ENCODE measurements at regions not wholly inside any gene's neighbourhood (a gene's known extent, or its start where the extent isn't known, plus 50 kb on each side); places are given as distances from the start of the nearest gene placed in this dataset.
"Not testable (repeated sequence)": the region's sequence is repeated elsewhere in the genome, so short reads cannot be mapped to it uniquely, and the experiment has no call there.

DNA sequence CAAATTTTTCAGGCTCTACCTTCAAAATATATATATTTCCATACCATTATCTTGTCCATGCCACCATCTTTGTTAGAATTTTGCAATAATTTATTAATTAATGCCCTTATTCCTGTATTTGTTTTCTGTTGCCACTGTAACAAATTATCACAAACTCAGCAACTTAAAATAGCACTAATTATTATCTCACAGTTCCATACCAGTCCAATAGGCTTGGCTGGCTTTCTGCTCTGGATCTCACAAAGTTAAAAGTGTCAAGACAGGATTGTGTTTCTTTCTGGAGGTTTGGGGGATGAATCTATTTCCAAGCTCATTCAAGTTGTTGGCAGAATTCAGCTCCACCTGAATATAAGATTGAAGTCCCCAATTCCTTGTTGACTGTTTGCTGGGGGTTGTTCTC is 58.6 kb upstream of the SLC38A4 start:
- no peak for DNase-seq (ENCODE audit: low read depth in 1 of 2, low spot score in 1 of 2)

- no peak for DNase-seq (ENCODE audit: low read depth in 1 of 2, low spot score in 1 of 2)
These were observed 60.8 kb upstream of the SLC38A4 start for GRCh38 chr12:46886541-46887041.

- no peak for DNase-seq (ENCODE audit: low read depth in 1 of 2, low spot score in 1 of 2)
These were observed 62.1 kb upstream of the SLC38A4 start for GRCh38 chr12:46887870-46888269.

- DNase-seq (ENCODE audit: low read depth in 1 of 2, low spot score in 1 of 2), result no peak
These were observed 62.8 kb upstream of the SLC38A4 start for GRCh38 chr12:46888568-46888967.

DNA sequence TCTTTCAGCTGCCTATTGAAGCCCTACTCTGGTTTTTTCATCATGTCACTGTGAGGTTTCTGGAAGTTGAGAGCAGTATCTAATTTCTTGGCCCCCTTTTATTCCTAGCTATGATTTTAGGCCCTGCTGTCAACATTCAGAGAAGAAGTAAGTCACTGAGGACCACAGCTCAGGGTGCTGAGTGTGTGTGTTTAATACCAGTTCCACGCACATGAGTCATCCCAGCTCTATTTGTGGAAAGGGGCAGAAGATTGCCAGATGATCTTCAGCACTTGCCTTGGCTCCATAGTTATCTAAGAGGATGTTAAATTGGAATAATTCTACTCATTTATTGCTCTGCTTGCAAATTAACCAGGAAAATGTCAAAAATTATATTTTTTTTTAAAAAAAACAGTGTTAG is 65.5 kb upstream of the SLC38A4 start:
- no peak for DNase-seq (ENCODE audit: low read depth in 1 of 2, low spot score in 1 of 2)

- DNase-seq (ENCODE audit: low read depth in 1 of 2, low spot score in 1 of 2), result no peak
These were observed 66.4 kb upstream of the SLC38A4 start for GRCh38 chr12:46892034-46892705.

DNA sequence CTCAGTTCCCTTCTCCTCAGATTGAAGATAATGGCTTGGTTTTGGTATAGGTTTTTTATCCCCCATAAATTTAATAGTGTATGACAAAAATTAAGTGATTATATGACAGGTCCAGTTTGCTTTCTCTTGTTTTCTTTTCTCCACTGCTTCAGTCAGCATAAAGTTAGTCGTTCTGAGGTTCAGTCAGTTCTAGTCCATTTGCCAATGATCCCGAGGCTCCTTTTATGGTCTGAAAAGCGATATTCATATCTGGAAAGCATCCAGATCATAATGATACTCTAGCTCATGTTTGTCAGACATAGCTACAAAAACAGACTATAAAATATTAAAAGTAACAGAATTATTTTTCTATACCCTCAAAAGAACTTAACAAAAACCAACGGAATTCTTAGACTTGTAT is 67.1 kb upstream of the SLC38A4 start:
- no peak for DNase-seq (ENCODE audit: low read depth in 1 of 2, low spot score in 1 of 2)

DNA sequence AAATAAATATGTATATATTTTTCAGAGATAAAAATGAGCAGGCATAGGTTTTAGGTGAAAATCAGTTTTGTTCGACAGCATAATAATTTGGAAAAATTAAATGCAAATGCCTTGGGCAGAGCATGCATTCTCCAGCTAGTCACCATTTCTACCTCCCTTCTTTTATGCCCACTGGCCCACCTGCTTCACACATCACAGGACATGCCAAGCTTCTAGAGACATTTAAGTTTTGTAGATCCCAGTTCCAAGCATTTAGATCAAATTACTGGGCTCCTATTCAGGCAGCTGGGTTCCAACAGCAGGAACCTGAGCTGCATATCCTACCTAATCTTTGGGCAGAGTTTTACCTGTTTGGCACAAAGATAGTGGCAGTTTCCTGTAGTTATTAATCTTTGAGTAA is 67.6 kb upstream of the SLC38A4 start:
- DNase-seq (ENCODE audit: low read depth in 1 of 2, low spot score in 1 of 2), result no peak

GRCh38 chr12:46895726-46896125 is 69.9 kb upstream of the SLC38A4 start:
- DNase-seq (ENCODE audit: low read depth in 1 of 2, low spot score in 1 of 2), result no peak

DNA sequence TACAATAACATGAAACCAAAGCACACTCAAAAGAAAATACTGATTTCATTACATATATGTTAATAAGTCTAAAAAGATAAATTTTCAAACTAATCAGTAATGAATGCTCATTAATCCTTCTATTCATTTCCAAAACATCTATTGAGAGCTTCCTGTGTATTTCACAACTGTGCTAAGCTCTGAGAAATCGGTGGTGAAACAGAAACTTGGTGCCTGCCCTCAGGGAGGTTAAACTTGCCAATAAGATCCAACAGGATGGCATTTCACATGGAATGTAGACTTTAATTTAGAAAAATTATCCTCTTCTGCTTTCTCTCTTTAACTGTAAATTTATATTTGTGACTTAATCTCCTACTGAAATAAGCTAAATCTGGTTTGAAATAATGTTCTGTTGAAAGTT is 70.9 kb upstream of the SLC38A4 start:
- DNase-seq (ENCODE audit: low read depth in 1 of 2, low spot score in 1 of 2), result no peak

DNA sequence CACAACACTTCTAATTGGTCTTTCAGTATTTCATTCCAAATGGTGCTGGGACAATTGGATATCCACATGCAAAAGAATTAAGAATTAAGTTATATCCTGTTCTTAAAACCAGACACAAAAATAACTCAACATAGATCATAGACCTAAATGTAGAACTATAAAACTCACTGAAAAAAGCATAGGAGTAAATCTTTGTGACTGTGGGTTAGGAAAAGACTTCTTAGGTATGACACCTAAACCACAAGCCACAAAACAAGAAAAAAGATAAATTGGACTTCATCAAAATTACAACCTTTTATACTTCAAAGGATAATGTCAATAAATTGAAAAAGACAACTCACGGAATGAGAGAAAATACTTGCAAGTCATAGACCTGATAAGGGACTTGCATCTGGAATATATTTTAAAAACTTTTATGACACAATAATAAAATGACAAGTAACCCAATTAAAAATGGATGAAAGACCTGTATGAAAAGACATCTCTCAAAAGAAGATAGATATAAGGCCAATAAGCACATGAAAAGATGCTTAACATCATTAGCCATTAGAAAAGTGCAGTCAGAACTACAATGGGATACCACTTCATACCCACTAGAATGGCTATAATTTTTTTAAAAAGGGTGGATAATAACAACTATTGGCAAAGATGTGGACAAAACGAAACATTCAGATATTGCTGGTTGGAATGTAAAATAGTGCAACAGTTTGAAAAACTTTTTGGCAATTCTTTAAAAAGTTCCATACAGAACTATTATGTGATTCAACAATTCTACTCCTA is 72.5 kb upstream of the SLC38A4 start:
- no peak for DNase-seq (ENCODE audit: low read depth in 1 of 2, low spot score in 1 of 2)

GRCh38 chr12:46898989-46899388 is 73.2 kb upstream of the SLC38A4 start:
- no peak for DNase-seq (ENCODE audit: low read depth in 1 of 2, low spot score in 1 of 2)

- no peak for DNase-seq (ENCODE audit: low read depth in 1 of 2, low spot score in 1 of 2)
These were observed 75.1 kb upstream of the SLC38A4 start for GRCh38 chr12:46900734-46901463.

- no peak for DNase-seq (ENCODE audit: low read depth in 1 of 2, low spot score in 1 of 2)
These were observed 75.8 kb upstream of the SLC38A4 start for GRCh38 chr12:46901464-46902205.

DNA sequence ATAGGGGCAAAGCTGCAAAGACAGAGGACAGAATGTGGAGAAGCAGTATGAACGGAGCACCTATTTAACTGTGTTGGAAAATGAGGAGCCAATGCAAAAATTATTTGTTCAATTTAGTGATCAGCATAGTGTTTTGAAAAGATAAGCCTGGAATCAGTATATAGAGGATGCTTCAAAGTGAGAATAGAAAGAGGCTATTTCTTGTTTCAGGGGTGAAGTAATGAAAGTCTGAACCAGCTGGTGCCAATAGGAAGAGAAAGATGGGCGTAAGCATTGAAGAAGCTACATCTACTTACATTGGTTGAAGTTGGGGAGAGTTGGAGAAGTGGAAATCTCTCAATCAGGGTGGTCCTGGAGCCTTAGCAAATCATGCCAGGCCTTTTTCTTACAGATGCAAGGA is 77.3 kb upstream of the SLC38A4 start:
- no peak for DNase-seq (ENCODE audit: low read depth in 1 of 2, low spot score in 1 of 2)

DNA sequence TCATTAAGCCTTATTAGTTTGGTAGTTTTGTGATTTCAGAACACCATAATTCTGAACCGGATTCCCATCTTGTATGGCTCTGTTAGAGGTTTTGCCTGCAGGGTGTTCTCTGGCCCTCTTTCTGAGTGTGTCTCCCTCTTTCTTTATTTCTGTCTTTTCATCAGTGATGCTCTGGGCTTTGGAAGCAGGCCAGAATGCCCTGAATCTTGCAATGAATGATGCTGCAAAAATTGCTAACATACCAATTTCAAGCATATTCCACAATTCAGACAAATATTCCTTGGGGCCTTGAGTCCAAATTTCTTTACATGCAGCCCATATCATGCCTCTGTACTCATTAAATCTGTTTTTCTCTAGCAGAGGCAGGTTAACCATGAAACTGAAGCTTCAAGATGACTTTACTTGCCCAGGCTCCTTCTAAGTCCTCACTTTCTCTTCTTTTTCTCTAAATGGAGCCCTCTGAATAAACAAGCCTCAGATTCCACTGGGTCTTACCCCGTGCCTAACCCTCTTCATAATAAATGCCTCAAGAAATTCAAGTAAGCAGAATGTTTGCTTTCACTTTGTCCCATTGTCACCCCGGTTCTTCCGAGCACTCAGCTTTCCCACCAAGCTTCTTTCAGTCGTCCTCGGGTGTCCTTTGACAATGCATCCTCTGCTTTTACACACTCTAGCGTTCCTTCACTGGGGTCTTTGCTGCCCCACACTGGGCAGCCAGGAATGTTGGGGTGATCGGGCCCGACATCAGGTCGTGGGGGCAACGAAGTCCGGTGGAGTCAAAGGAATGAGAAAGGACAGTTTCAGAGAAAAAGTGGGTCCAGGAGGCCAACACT is 78.8 kb upstream of the SLC38A4 start:
- no peak for DNase-seq (ENCODE audit: low read depth in 1 of 2, low spot score in 1 of 2)

- not testable (repeated sequence) for DNase-seq (ENCODE audit: low read depth in 1 of 2, low spot score in 1 of 2)
These were observed 79.4 kb upstream of the SLC38A4 start for GRCh38 chr12:46905239-46905627.

DNA sequence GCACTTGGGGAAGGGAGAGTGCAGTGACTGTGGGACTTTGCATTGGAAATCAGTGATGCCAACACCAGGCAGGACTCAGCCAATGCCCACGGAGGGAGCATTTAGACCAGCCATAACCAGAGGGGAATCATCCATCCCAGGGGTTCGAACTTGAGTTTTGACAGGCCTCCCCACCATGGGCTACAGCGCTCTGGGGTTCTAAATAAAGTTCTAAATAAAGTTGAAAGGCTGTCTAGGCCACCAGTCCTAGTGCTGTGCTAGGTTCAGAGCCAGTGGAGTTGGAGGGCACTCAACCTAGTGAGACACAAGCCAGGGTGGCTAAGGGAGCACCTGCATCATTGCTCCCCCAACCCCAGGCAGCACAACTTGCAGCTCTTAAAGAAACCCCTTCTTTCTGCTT is 82.0 kb upstream of the SLC38A4 start:
- DNase-seq (ENCODE audit: low read depth in 1 of 2, low spot score in 1 of 2), result no peak

GRCh38 chr12:46908236-46908935 is 82.6 kb upstream of the SLC38A4 start:
- DNase-seq (ENCODE audit: low read depth in 1 of 2, low spot score in 1 of 2), result no peak

All from activated CD4-positive, alpha-beta T cell treated with anti-CD3 and anti-CD28 coated beads, Interleukin-2, amount 50 U/mL, for 24 hours (primary cell).